Heart left ventricle (tissue), 13 donors: ENCODE measurements at regions not wholly inside any gene's neighbourhood (a gene's known extent, or its start where the extent isn't known, plus 50 kb on each side); places are given as distances from the start of the nearest gene placed in this dataset.

Experiments
- POLR2A ChIP-seq, 2 donors: fragments of 450-650 bp; IDR thresholded peaks; one replicate each; pipeline ENCODE4 v1.6.1; 2017; ENCODE audit warnings: antibody characterized with exemption in 2 of 2, mild to moderate bottlenecking in 2 of 2, moderate library complexity in 2 of 2
- TF ChIP-seq, protein P1 (sequence below), 12 donors: fragments of 200-600 bp; sonication (generic) in 4 of 12; IDR thresholded peaks; one replicate each; pipeline versions ENCODE4 v1.5.0 to v1.8.0; 2018 to 2022; ENCODE audit warnings: antibody characterized with exemption in 12 of 12, mild to moderate bottlenecking in 5 of 12
- donor health status: ischemic (EF 13 %, LVEDD 7.1; RV severe dilation, severe dysfunction).
- donor health status: DM: no; HTN: yes; CAD: no.
- donor health status: DM: no; HTN: no; CAD: no.
- donor health status: ischemic (EF 25% LVEDD 6.9; RV normal size, moderate dysfunction).
- donor health status: ischemic (EF 25% LVEDD 5.7; RV mildly dilated, moderate dysfunction).
- donor health status: ischemic (EF 35%, LVEDD 5.7; RV mildly dilated, moderate dysfunction).
- donor health status: nonischemic (EF 11% LVEDD 7.7; RV severe dilation, severe dysfunction).
- donor health status: DM: yes; HTN: yes; CAD: no.
- donor health status: PGD.
- donor health status: ischemic (EF 29% LVEDD 5.4; RV normal size, mild dysfunction).
- donor health status: nonischemic (EF 23%, LVEDD 6.1; RV moderate dilation, normal function).

DNA sequence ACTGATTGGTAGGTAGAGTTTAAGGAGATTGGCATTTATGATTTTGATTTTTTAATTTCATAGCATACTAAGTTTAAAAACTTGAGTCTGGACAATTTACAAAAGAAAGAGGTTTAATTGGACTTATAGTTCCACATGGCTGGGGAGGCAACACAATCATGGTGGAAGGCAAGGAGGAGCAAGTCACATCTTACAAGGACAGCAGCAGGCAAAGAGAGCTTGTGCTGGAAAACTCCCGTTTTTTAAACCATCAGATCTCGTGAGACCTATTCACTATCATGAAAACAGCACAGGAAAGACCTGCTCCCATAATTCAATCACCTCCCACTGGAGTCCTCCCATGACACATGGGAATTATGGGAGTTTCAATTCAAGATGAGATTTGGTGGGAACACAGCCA lies 630.9 kb upstream of the NR2F2 start:
- TF ChIP-seq, protein P1, sequence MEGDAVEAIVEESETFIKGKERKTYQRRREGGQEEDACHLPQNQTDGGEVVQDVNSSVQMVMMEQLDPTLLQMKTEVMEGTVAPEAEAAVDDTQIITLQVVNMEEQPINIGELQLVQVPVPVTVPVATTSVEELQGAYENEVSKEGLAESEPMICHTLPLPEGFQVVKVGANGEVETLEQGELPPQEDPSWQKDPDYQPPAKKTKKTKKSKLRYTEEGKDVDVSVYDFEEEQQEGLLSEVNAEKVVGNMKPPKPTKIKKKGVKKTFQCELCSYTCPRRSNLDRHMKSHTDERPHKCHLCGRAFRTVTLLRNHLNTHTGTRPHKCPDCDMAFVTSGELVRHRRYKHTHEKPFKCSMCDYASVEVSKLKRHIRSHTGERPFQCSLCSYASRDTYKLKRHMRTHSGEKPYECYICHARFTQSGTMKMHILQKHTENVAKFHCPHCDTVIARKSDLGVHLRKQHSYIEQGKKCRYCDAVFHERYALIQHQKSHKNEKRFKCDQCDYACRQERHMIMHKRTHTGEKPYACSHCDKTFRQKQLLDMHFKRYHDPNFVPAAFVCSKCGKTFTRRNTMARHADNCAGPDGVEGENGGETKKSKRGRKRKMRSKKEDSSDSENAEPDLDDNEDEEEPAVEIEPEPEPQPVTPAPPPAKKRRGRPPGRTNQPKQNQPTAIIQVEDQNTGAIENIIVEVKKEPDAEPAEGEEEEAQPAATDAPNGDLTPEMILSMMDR (IDR thresholded peaks at IDR 0.05) = no peak
- TF ChIP-seq POLR2A (IDR thresholded peaks at IDR 0.05) = no peak
